Astrocyte (in vitro differentiated cells and primary cell): ENCODE measurements at regions not wholly inside any gene's neighbourhood (a gene's known extent, or its start where the extent isn't known, plus 50 kb on each side); places are given as distances from the start of the nearest gene placed in this dataset.

Experiments
- DNase-seq: peaks from one replicate; pipeline ENCODE4 v3.0.0-alpha.2; 2010; ENCODE audit warnings: low read depth
- FAIRE-seq: peaks from 2 replicates; lab custom pipeline; 2011; peaks lifted over from hg19 to GRCh38; lab: Jason Lieb, UNC
- H2AFZ ChIP-seq: 2 replicates; pipeline ENCODE4 v1.6.0; 2012; ENCODE audit warnings: low read depth, low read length, inconsistent platforms
- H3K27ac ChIP-seq: 2 replicates; pipeline ENCODE4 v1.5.1; 2011; ENCODE audit warnings: low read depth, low read length, inconsistent platforms
- H3K27me3 ChIP-seq: 2 replicates; pipeline ENCODE4 v1.6.0; 2011; ENCODE audit warnings: low read length, inconsistent platforms; ENCODE audit not compliant: insufficient read depth
- H3K36me3 ChIP-seq: 2 replicates; pipeline ENCODE4 v1.5.1; 2011; ENCODE audit warnings: low read length, inconsistent platforms; ENCODE audit not compliant: insufficient read depth
- H3K4me1 ChIP-seq: 2 replicates; pipeline ENCODE4 v1.5.1; 2011; ENCODE audit warnings: low read length, inconsistent platforms; ENCODE audit not compliant: insufficient read depth
- H3K4me2 ChIP-seq: 2 replicates; pipeline ENCODE4 v1.6.0; 2012; ENCODE audit warnings: low read length, inconsistent platforms
- H3K4me3 ChIP-seq: 2 replicates; pipeline ENCODE4 v1.5.1; 2011; ENCODE audit warnings: low read depth, mild to moderate bottlenecking, low read length, inconsistent platforms; ENCODE audit not compliant: insufficient read depth
- H3K79me2 ChIP-seq: 2 replicates; pipeline ENCODE4 v1.6.0; 2012; ENCODE audit warnings: mild to moderate bottlenecking, low read length, inconsistent platforms; ENCODE audit not compliant: insufficient read depth
- H3K9ac ChIP-seq: 2 replicates; pipeline ENCODE4 v1.6.0; 2012; ENCODE audit warnings: mild to moderate bottlenecking, low read length, inconsistent platforms
- H3K9me3 ChIP-seq: 2 replicates; pipeline ENCODE4 v1.5.1; 2012; ENCODE audit warnings: low read depth, mild to moderate bottlenecking, low read length, inconsistent platforms; ENCODE audit not compliant: insufficient read depth
- H4K20me1 ChIP-seq: 2 replicates; pipeline ENCODE4 v1.6.0; 2012; ENCODE audit warnings: low read length, inconsistent platforms; ENCODE audit not compliant: insufficient read depth
- H3K27ac Mint-ChIP-seq: one replicate; pipeline ENCODE4 v1.8.0; 2021; ENCODE audit warnings: mild to moderate bottlenecking, mixed read lengths; ENCODE audit not compliant: unreplicated experiment
- H3K27me3 Mint-ChIP-seq: one replicate; pipeline ENCODE4 v1.8.0; 2021; ENCODE audit warnings: low read depth, mixed read lengths; ENCODE audit not compliant: unreplicated experiment
- H3K36me3 Mint-ChIP-seq: one replicate; pipeline ENCODE4 v1.8.0; 2021; ENCODE audit warnings: low read depth, mixed read lengths; ENCODE audit not compliant: unreplicated experiment
- H3K4me1 Mint-ChIP-seq: one replicate; pipeline ENCODE4 v1.8.0; 2021; ENCODE audit warnings: low read depth, mixed read lengths; ENCODE audit not compliant: unreplicated experiment
- H3K4me3 Mint-ChIP-seq: one replicate; pipeline ENCODE4 v1.8.0; 2021; ENCODE audit warnings: mild to moderate bottlenecking, moderate library complexity, mixed read lengths; ENCODE audit not compliant: unreplicated experiment
- H3K9me3 Mint-ChIP-seq: one replicate; pipeline ENCODE4 v1.8.0; 2021; ENCODE audit warnings: mild to moderate bottlenecking, mixed read lengths; ENCODE audit not compliant: unreplicated experiment
- EZH2 ChIP-seq: IDR thresholded peaks from 2 replicates; pipeline ENCODE4 v1.6.1; 2012; ENCODE audit warnings: mild to moderate bottlenecking, low read length, inconsistent platforms; ENCODE audit not compliant: insufficient read depth
- TF ChIP-seq, protein P1 (sequence below): IDR thresholded peaks from 2 replicates; pipeline ENCODE4 v1.5.1; 2011; ENCODE audit warnings: low read depth, mild to moderate bottlenecking, inconsistent platforms, low read length, moderate library complexity; ENCODE audit not compliant: insufficient read depth

GRCh38 chr2:222108957-222109585 is 189.7 kb downstream of the PAX3 start:
- no peaks in the 10 kb centered on the region for H3K79me2 ChIP-seq
- H3K4me2 ChIP-seq: no peak overlapping the region
- no peaks in the 10 kb centered on the region for H3K36me3 Mint-ChIP-seq
- H3K9me3 ChIP-seq: no peaks in the 10 kb centered on the region
- no peaks in the 10 kb centered on the region for H3K4me1 Mint-ChIP-seq
- H3K27ac Mint-ChIP-seq: no peak overlapping the region
- no peak for TF ChIP-seq EZH2
- TF ChIP-seq, protein P1, sequence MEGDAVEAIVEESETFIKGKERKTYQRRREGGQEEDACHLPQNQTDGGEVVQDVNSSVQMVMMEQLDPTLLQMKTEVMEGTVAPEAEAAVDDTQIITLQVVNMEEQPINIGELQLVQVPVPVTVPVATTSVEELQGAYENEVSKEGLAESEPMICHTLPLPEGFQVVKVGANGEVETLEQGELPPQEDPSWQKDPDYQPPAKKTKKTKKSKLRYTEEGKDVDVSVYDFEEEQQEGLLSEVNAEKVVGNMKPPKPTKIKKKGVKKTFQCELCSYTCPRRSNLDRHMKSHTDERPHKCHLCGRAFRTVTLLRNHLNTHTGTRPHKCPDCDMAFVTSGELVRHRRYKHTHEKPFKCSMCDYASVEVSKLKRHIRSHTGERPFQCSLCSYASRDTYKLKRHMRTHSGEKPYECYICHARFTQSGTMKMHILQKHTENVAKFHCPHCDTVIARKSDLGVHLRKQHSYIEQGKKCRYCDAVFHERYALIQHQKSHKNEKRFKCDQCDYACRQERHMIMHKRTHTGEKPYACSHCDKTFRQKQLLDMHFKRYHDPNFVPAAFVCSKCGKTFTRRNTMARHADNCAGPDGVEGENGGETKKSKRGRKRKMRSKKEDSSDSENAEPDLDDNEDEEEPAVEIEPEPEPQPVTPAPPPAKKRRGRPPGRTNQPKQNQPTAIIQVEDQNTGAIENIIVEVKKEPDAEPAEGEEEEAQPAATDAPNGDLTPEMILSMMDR: no peak
- H4K20me1 ChIP-seq: no peaks in the 10 kb centered on the region
- no peak for FAIRE-seq
- no peaks in the 10 kb centered on the region for H3K4me1 ChIP-seq
- H3K4me3 ChIP-seq: no peak overlapping the region
- H3K27ac ChIP-seq: no peak overlapping the region
- peaks cover 3% of the 10 kb centered on the region for H3K27me3 ChIP-seq
- H2AFZ ChIP-seq: no peak overlapping the region
- no peaks in the 10 kb centered on the region for H3K9me3 Mint-ChIP-seq
- no peak overlapping the region for H3K9ac ChIP-seq
- DNase-seq: no peak
- H3K27me3 Mint-ChIP-seq: peaks cover 13% of the 10 kb centered on the region
- H3K4me3 Mint-ChIP-seq: no peak overlapping the region
- H3K36me3 ChIP-seq: no peaks in the 10 kb centered on the region

DNA sequence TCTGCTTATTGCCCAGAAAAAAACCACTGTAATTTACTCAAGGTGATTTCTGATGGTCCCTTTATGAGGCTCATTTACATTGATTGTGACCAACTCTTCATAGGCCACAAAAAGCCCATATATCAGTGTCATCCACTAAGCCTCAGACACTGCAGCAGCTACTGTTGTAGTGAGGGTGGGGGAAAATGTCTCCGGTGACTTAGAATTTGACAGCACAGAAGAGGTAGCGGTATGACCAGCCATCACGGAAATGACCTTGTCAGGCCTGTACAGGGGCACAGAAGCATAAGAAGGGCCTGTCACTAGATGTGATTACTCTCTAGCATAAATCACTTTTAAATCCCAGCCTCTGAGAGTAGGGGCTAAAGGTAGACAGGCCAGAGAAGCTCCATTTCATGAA is 190.3 kb downstream of the PAX3 start:
- no peaks in the 10 kb centered on the region for H3K36me3 ChIP-seq
- H2AFZ ChIP-seq: no peak overlapping the region
- H3K4me3 Mint-ChIP-seq: no peak overlapping the region
- TF ChIP-seq EZH2: no peak
- TF ChIP-seq, protein P1: no peak
- H3K36me3 Mint-ChIP-seq: no peaks in the 10 kb centered on the region
- no peaks in the 10 kb centered on the region for H3K9me3 Mint-ChIP-seq
- no peak overlapping the region for H3K4me3 ChIP-seq
- peaks cover 12% of the 10 kb centered on the region for H3K27me3 Mint-ChIP-seq
- no peaks in the 10 kb centered on the region for H3K9me3 ChIP-seq
- no peak overlapping the region for H3K9ac ChIP-seq
- FAIRE-seq (no peak), DNase-seq (no peak)
- no peaks in the 10 kb centered on the region for H3K4me1 ChIP-seq
- no peaks in the 10 kb centered on the region for H3K79me2 ChIP-seq
- peaks cover 3% of the 10 kb centered on the region for H3K27me3 ChIP-seq
- no peaks in the 10 kb centered on the region for H3K4me1 Mint-ChIP-seq
- no peak overlapping the region for H3K4me2 ChIP-seq
- no peak overlapping the region for H3K27ac Mint-ChIP-seq
- H4K20me1 ChIP-seq: no peaks in the 10 kb centered on the region
- no peak overlapping the region for H3K27ac ChIP-seq

GRCh38 chr2:222105046-222105445 is 193.8 kb downstream of the PAX3 start:
- no peaks in the 10 kb centered on the region for H3K9me3 ChIP-seq
- TF ChIP-seq, protein P1: no peak
- TF ChIP-seq EZH2: no peak
- no peaks in the 10 kb centered on the region for H3K79me2 ChIP-seq
- no peak overlapping the region for H3K4me3 ChIP-seq
- H3K4me1 ChIP-seq: no peaks in the 10 kb centered on the region
- Mint-ChIP-seq H3K4me1 (peaks cover 5% of the 10 kb centered on the region), H3K9me3 (no peaks in the 10 kb centered on the region), H3K36me3 (no peaks in the 10 kb centered on the region), H3K4me3 (no peak overlapping the region), H3K27me3 (peaks cover 5% of the 10 kb centered on the region), H3K27ac (no peak overlapping the region)
- H2AFZ ChIP-seq: no peak overlapping the region
- H3K27ac ChIP-seq: no peak overlapping the region
- H3K36me3 ChIP-seq: no peaks in the 10 kb centered on the region
- FAIRE-seq (no peak), DNase-seq (no peak)
- peaks cover 3% of the 10 kb centered on the region for H3K27me3 ChIP-seq
- H3K9ac ChIP-seq: no peak overlapping the region
- no peak overlapping the region for H3K4me2 ChIP-seq
- no peaks in the 10 kb centered on the region for H4K20me1 ChIP-seq
